Brain microvascular endothelial cell (primary cell): ENCODE measurements at regions not wholly inside any gene's neighbourhood (a gene's known extent, or its start where the extent isn't known, plus 50 kb on each side); places are given as distances from the start of the nearest gene placed in this dataset.

Experiments
- DNase-seq: peaks from one replicate; pipeline ENCODE4 v3.0.0-alpha.2; 2020
- H3K27ac ChIP-seq: fragments of 250-450 bp; sonication (Bioruptor Pico); 2 replicates; pipeline ENCODE4 v1.5.1; 2020; ENCODE audit warnings: mild to moderate bottlenecking, moderate library complexity
- H3K27me3 ChIP-seq: fragments of 250-450 bp; sonication (Bioruptor Pico); replicated peaks from 2 replicates; pipeline ENCODE4 v1.5.1; 2020; ENCODE audit warnings: mild to moderate bottlenecking
- H3K36me3 ChIP-seq: fragments of 250-450 bp; sonication (Bioruptor Pico); replicated peaks from 2 replicates; pipeline ENCODE4 v1.5.1; 2020; ENCODE audit warnings: mild to moderate bottlenecking
- H3K4me3 ChIP-seq: 2 replicates; pipeline ENCODE4 v1.5.1; 2011; ENCODE audit warnings: low read depth, mild to moderate bottlenecking, control low read depth, low read length, moderate library complexity
- CTCF ChIP-seq: IDR thresholded peaks from 2 replicates; pipeline ENCODE4 v1.5.1; 2011; ENCODE audit warnings: low read depth, mild to moderate bottlenecking, moderate library complexity, low read length, control low read depth, inconsistent platforms; ENCODE audit errors: missing control alignments
- in situ Hi-C: cut with HindIII; loops from 2 replicates; pipeline ENCODE4 v1.10.0; 2017; ENCODE audit warnings: low sequenced_read_pairs, low pct_ligation_motif_present

- H3K27me3 ChIP-seq, result no peaks in the 10 kb centered on the region
- no peaks in the 10 kb centered on the region for H3K36me3 ChIP-seq
- H3K27ac ChIP-seq, result no peak overlapping the region
- no peak for TF ChIP-seq CTCF
- no peak overlapping the region for H3K4me3 ChIP-seq
- in situ Hi-C loops, result no loop called here
- no peak for DNase-seq
Measured at GRCh38 chr6:105780146-105780860, 305.8 kb upstream of the PRDM1 start.

GRCh38 chr6:105779110-105779509 is 307.0 kb upstream of the PRDM1 start:
- in situ Hi-C loops, result no loop called here
- Histone ChIP-seq H3K27me3 (no peaks in the 10 kb centered on the region), H3K4me3 (no peak overlapping the region), H3K36me3 (no peaks in the 10 kb centered on the region), H3K27ac (no peak overlapping the region)
- no peak for DNase-seq
- no peak for TF ChIP-seq CTCF

GRCh38 chr6:105775095-105775494 is 311.0 kb upstream of the PRDM1 start:
- no peaks in the 10 kb centered on the region for H3K36me3 ChIP-seq
- no peaks in the 10 kb centered on the region for H3K27me3 ChIP-seq
- TF ChIP-seq CTCF, result no peak
- in situ Hi-C loops, result no loop called here
- DNase-seq, result no peak
- H3K27ac ChIP-seq, result no peak overlapping the region
- no peak overlapping the region for H3K4me3 ChIP-seq

- Histone ChIP-seq H3K36me3 (no peaks in the 10 kb centered on the region), H3K4me3 (no peak overlapping the region), H3K27me3 (no peaks in the 10 kb centered on the region), H3K27ac (no peak overlapping the region)
- DNase-seq, result no peak
- TF ChIP-seq CTCF, result no peak
- in situ Hi-C loops, result no loop called here
Measured at GRCh38 chr6:105774247-105774646, 311.9 kb upstream of the PRDM1 start.

- in situ Hi-C loops, result no loop called here
- no peak for TF ChIP-seq CTCF
- H3K36me3 ChIP-seq, result no peaks in the 10 kb centered on the region
- no peak for DNase-seq
- H3K27me3 ChIP-seq, result no peaks in the 10 kb centered on the region
- H3K4me3 ChIP-seq, result no peak overlapping the region
- H3K27ac ChIP-seq, result no peak overlapping the region
Measured at GRCh38 chr6:105771313-105771970, 314.7 kb upstream of the PRDM1 start.
